ENCODE measurements at regions not wholly inside any gene's neighbourhood (a gene's known extent, or its start where the extent isn't known, plus 50 kb on each side); places are given as distances from the start of the nearest gene placed in this dataset.

GRCh38 chr3:124396339-124396950 lies 333.8 kb upstream of the UMPS start:
- TF ChIP-seq CTCF (IDR thresholded peaks at IDR 0.05) (no peak), EP300 (IDR thresholded peaks at IDR 0.05) (no peak)
